ENCODE measurements at regions not wholly inside any gene's neighbourhood (a gene's known extent, or its start where the extent isn't known, plus 50 kb on each side); places are given as distances from the start of the nearest gene placed in this dataset.

DNA sequence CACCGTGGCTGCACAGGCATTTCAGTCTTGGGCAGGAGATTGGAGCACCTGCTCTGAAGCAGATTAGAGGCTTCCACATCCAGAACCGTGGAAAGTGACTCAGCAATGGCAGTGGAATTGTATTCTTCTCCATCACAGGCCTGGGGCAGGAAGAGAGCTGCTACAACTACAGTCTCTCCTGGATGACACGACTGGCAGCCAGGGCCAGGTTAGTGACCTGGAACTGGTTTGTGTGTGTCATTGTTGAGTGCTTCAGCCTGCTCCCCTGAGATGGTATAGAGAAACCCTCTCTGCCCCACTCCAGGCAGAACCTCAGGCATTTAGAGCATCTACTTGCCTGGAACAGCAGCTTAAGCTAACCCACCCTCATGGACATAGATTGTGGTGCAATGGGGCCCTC is 596.5 kb upstream of the INTU start:
- TF ChIP-seq ZNF547 (CRISPR knock-in tag; IDR thresholded peaks at IDR 0.05) (no peak), SAP130 (CRISPR knock-in tag; IDR thresholded peaks at IDR 0.05; ENCODE audit: low read depth) (no peak), RAD51 (IDR thresholded peaks at IDR 0.05; ENCODE audit: borderline replicate concordance) (no peak), ZNF761 (CRISPR knock-in tag; conservative IDR thresholded peaks at IDR 0.05) (no peak)
- TF ChIP-seq, protein P1, sequence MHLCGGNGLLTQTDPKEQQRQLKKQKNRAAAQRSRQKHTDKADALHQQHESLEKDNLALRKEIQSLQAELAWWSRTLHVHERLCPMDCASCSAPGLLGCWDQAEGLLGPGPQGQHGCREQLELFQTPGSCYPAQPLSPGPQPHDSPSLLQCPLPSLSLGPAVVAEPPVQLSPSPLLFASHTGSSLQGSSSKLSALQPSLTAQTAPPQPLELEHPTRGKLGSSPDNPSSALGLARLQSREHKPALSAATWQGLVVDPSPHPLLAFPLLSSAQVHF (CRISPR knock-in tag; IDR thresholded peaks at IDR 0.05), result no peak
- TF ChIP-seq, protein P2, sequence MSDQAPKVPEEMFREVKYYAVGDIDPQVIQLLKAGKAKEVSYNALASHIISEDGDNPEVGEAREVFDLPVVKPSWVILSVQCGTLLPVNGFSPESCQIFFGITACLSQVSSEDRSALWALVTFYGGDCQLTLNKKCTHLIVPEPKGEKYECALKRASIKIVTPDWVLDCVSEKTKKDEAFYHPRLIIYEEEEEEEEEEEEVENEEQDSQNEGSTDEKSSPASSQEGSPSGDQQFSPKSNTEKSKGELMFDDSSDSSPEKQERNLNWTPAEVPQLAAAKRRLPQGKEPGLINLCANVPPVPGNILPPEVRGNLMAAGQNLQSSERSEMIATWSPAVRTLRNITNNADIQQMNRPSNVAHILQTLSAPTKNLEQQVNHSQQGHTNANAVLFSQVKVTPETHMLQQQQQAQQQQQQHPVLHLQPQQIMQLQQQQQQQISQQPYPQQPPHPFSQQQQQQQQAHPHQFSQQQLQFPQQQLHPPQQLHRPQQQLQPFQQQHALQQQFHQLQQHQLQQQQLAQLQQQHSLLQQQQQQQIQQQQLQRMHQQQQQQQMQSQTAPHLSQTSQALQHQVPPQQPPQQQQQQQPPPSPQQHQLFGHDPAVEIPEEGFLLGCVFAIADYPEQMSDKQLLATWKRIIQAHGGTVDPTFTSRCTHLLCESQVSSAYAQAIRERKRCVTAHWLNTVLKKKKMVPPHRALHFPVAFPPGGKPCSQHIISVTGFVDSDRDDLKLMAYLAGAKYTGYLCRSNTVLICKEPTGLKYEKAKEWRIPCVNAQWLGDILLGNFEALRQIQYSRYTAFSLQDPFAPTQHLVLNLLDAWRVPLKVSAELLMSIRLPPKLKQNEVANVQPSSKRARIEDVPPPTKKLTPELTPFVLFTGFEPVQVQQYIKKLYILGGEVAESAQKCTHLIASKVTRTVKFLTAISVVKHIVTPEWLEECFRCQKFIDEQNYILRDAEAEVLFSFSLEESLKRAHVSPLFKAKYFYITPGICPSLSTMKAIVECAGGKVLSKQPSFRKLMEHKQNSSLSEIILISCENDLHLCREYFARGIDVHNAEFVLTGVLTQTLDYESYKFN (CRISPR knock-in tag; conservative IDR thresholded peaks at IDR 0.05), result no peak
- TF ChIP-seq, protein P3, sequence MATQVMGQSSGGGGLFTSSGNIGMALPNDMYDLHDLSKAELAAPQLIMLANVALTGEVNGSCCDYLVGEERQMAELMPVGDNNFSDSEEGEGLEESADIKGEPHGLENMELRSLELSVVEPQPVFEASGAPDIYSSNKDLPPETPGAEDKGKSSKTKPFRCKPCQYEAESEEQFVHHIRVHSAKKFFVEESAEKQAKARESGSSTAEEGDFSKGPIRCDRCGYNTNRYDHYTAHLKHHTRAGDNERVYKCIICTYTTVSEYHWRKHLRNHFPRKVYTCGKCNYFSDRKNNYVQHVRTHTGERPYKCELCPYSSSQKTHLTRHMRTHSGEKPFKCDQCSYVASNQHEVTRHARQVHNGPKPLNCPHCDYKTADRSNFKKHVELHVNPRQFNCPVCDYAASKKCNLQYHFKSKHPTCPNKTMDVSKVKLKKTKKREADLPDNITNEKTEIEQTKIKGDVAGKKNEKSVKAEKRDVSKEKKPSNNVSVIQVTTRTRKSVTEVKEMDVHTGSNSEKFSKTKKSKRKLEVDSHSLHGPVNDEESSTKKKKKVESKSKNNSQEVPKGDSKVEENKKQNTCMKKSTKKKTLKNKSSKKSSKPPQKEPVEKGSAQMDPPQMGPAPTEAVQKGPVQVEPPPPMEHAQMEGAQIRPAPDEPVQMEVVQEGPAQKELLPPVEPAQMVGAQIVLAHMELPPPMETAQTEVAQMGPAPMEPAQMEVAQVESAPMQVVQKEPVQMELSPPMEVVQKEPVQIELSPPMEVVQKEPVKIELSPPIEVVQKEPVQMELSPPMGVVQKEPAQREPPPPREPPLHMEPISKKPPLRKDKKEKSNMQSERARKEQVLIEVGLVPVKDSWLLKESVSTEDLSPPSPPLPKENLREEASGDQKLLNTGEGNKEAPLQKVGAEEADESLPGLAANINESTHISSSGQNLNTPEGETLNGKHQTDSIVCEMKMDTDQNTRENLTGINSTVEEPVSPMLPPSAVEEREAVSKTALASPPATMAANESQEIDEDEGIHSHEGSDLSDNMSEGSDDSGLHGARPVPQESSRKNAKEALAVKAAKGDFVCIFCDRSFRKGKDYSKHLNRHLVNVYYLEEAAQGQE (IDR thresholded peaks at IDR 0.05; ENCODE audit: borderline replicate concordance in 1 of 2, low read depth in 1 of 2, low read length in 2 of 2), result no peak
- TF ChIP-seq, protein P4, sequence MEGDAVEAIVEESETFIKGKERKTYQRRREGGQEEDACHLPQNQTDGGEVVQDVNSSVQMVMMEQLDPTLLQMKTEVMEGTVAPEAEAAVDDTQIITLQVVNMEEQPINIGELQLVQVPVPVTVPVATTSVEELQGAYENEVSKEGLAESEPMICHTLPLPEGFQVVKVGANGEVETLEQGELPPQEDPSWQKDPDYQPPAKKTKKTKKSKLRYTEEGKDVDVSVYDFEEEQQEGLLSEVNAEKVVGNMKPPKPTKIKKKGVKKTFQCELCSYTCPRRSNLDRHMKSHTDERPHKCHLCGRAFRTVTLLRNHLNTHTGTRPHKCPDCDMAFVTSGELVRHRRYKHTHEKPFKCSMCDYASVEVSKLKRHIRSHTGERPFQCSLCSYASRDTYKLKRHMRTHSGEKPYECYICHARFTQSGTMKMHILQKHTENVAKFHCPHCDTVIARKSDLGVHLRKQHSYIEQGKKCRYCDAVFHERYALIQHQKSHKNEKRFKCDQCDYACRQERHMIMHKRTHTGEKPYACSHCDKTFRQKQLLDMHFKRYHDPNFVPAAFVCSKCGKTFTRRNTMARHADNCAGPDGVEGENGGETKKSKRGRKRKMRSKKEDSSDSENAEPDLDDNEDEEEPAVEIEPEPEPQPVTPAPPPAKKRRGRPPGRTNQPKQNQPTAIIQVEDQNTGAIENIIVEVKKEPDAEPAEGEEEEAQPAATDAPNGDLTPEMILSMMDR (CRISPR knock-in tag; IDR thresholded peaks at IDR 0.05), result no peak
